SK-N-MC (cell line): ENCODE measurements at regions not wholly inside any gene's neighbourhood (a gene's known extent, or its start where the extent isn't known, plus 50 kb on each side); places are given as distances from the start of the nearest gene placed in this dataset.

ENCODE experiments used
- DNase-seq: peaks from one replicate; pipeline ENCODE4 v3.0.0-alpha.2; 2011; ENCODE audit warnings: low read depth, low spot score
- H3K27ac ChIP-seq: fragments of 200-600 bp; sonication (generic); 2 replicates; pipeline ENCODE4 v1.5.1; 2016; ENCODE audit warnings: mixed run types
- H3K36me3 ChIP-seq: fragments of 200-600 bp; sonication (generic); 2 replicates; pipeline ENCODE4 v1.6.1; 2017; ENCODE audit warnings: antibody characterized with exemption, low read length, mixed read lengths; ENCODE audit not compliant: insufficient read depth
- H3K4me3 ChIP-seq: fragments of 200-600 bp; sonication (generic); 2 replicates; pipeline ENCODE4 v1.5.1; 2016
- H3K9ac ChIP-seq: fragments of 200-600 bp; sonication (generic); 2 replicates; pipeline ENCODE4 v1.8.0; 2017; ENCODE audit warnings: mixed run types, mixed read lengths; ENCODE audit not compliant: insufficient read length
- H3K9me3 ChIP-seq: fragments of 200-600 bp; sonication (generic); 2 replicates; pipeline ENCODE4 v1.6.1; 2017; ENCODE audit warnings: low read depth, mild to moderate bottlenecking, antibody characterized with exemption, low read length, moderate library complexity, mixed read lengths
- EZH2 ChIP-seq: fragments of 200-600 bp; sonication (generic); IDR thresholded peaks from one replicate; pipeline ENCODE4 v1.6.1; 2017; ENCODE audit warnings: antibody characterized with exemption
- FOXP2 ChIP-seq: optimal IDR thresholded peaks from 2 replicates; pipeline ENCODE3; 2011; ENCODE audit warnings: mild to moderate bottlenecking, moderate library complexity; ENCODE audit not compliant: insufficient read depth; ENCODE audit errors: extremely low read length, control extremely low read depth
- POLR2AphosphoS5 ChIP-seq: IDR thresholded peaks from 2 replicates; pipeline ENCODE4 v1.6.1; 2012; ENCODE audit warnings: mild to moderate bottlenecking, low read depth, low read length, borderline replicate concordance

DNA sequence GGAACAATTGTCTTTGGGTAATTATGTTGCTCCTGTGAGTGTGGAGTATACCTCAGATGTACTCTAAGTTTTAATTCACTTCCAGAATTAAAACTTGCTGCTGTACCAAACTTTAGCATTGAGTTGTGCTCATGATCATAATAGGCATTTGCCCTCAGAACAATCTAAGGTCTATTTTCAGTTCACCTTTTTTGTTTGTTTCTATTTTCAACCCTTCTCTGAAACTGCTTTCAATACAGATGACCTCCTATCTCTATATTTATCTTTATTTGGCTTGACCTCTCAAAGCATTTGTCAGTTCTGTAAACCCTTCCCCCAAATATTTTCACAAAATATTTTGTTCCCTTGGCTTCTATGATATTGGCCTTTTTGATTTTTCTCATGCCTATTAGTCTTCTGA lies 873.0 kb downstream of the OLFM4 start:
- H3K36me3 ChIP-seq: no peaks in the 10 kb centered on the region
- H3K9me3 ChIP-seq: no peaks in the 10 kb centered on the region
- no peak for DNase-seq
- no peak overlapping the region for H3K27ac ChIP-seq
- no peak for TF ChIP-seq FOXP2
- TF ChIP-seq POLR2AphosphoS5: no peak
- no peak for TF ChIP-seq EZH2
- H3K4me3 ChIP-seq: no peak overlapping the region
- H3K9ac ChIP-seq: no peak overlapping the region

GRCh38 chr13:53907891-53908290 lies 879.3 kb downstream of the OLFM4 start:
- Histone ChIP-seq H3K9me3 (no peaks in the 10 kb centered on the region), H3K4me3 (no peak overlapping the region), H3K27ac (no peak overlapping the region), H3K36me3 (no peaks in the 10 kb centered on the region), H3K9ac (no peak overlapping the region)
- DNase-seq: no peak
- TF ChIP-seq FOXP2 (no peak), POLR2AphosphoS5 (no peak), EZH2 (no peak)

GRCh38 chr13:53920916-53921315 lies 892.3 kb downstream of the OLFM4 start:
- no peaks in the 10 kb centered on the region for H3K36me3 ChIP-seq
- H3K9me3 ChIP-seq: no peaks in the 10 kb centered on the region
- no peak overlapping the region for H3K9ac ChIP-seq
- H3K4me3 ChIP-seq: no peak overlapping the region
- DNase-seq: no peak
- TF ChIP-seq POLR2AphosphoS5 (no peak), EZH2 (no peak), FOXP2 (no peak)
- no peak overlapping the region for H3K27ac ChIP-seq

DNA sequence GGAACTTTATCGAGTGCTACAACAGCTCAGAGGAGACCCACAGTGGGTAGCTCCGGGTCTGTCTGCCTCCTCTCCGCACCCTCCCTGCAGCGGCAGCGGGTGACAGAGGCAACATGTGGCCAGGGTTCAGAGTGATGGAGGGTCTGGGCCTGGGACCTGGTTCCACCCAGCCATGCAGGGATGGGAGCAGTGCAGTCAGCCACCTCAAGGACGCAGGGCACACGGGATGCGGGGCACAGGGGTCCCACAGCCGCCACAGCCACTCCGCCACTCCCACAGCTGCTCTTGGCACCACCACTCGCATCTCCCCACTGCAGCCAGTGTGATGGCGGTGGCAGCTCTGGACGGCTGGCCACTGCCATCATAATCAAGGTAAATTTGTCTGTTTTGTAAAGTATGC lies 892.9 kb downstream of the OLFM4 start:
- Histone ChIP-seq H3K36me3 (no peaks in the 10 kb centered on the region), H3K9ac (no peak overlapping the region), H3K4me3 (no peak overlapping the region), H3K9me3 (no peaks in the 10 kb centered on the region), H3K27ac (no peak overlapping the region)
- no peak for DNase-seq
- TF ChIP-seq FOXP2 (no peak), POLR2AphosphoS5 (no peak), EZH2 (no peak)

- TF ChIP-seq FOXP2: no peak
- no peak for TF ChIP-seq EZH2
- no peak for TF ChIP-seq POLR2AphosphoS5
Measured at GRCh38 chr13:53941588-53942190, 913.1 kb downstream of the OLFM4 start.

DNA sequence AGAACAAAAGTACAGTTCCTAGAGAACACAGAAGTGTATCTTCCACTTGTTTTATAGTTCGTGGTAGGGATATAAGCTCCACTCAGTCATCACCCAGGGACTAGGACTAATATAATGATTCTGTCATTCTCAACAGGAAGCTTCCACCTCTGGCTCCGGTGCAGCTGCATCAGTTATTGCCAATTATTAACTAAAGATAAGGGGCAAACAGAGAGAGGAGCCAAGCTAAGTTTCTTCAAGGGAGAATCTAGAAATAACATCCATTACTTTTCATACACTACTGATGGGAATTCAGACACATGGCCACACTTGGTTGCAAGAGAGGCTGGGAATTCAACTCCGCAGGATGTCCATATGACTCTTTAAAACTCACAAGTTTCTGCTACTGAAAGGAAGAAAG lies 917.9 kb downstream of the OLFM4 start:
- no peaks in the 10 kb centered on the region for H3K36me3 ChIP-seq
- TF ChIP-seq EZH2 (no peak), POLR2AphosphoS5 (no peak), FOXP2 (no peak)
- H3K9me3 ChIP-seq: 0 out of 2 replicates have a peak, but pooled peaks cover 2% of the 10 kb centered on the region
- no peak overlapping the region for H3K4me3 ChIP-seq
- no peak overlapping the region for H3K9ac ChIP-seq
- DNase-seq: no peak
- no peak overlapping the region for H3K27ac ChIP-seq

More at GRCh38 chr13:53941588-53942190, 913.1 kb downstream of the OLFM4 start:
- DNase-seq: no peak
- no peak overlapping the region for H3K9ac ChIP-seq
- no peaks in the 10 kb centered on the region for H3K36me3 ChIP-seq
- H3K9me3 ChIP-seq: no peaks in the 10 kb centered on the region
- H3K27ac ChIP-seq: no peak overlapping the region
- H3K4me3 ChIP-seq: no peak overlapping the region

DNA sequence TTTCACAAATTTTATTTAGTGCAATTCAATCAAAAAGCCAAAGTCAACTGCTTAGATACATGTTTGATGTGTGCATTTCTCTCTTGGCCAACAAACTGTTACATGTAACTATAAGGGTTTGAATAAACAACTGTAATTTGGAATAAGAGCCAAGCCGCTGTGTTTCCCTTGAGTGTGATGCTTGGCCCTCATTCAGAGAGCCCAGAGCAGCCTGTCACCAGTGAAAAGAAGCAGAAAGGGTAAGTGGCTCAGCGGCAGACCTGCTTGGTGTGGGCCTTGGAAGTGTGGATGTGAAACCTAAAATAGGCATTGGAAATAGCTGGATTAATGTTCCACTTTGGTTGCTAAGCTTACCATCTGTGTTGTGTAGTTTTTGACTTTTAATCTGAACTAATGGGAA lies 924.6 kb downstream of the OLFM4 start:
- TF ChIP-seq POLR2AphosphoS5: no peak
- no peak for TF ChIP-seq FOXP2
- no peak for TF ChIP-seq EZH2
- Histone ChIP-seq H3K9me3 (0 out of 2 replicates have a peak, but pooled peaks cover 2% of the 10 kb centered on the region), H3K36me3 (no peaks in the 10 kb centered on the region), H3K9ac (no peak overlapping the region), H3K27ac (no peak overlapping the region), H3K4me3 (no peak overlapping the region)
- no peak for DNase-seq
